HEK293 (cell line): ENCODE measurements at regions not wholly inside any gene's neighbourhood (a gene's known extent, or its start where the extent isn't known, plus 50 kb on each side); places are given as distances from the start of the nearest gene placed in this dataset.

ENCODE experiments used
- CTCF ChIA-PET: fragments of 350-600 bp; formaldehyde crosslinking; extraction: SDS; loops from one replicate; lab custom pipeline; 2021; ENCODE audit warnings: antibody characterized with exemption; lab: Yijun Ruan, JAX
- POLR2A ChIA-PET: fragments of 300-600 bp; formaldehyde crosslinking; extraction: SDS; loops from one replicate; lab custom pipeline; 2020; ENCODE audit warnings: antibody characterized with exemption, inconsistent platforms; lab: Yijun Ruan, JAX
- H3K27ac ChIP-seq: fragments of 200-500 bp; sonication (Bioruptor generic); 2 replicates; pipeline ENCODE4 v1.5.1; 2014; ENCODE audit warnings: low read depth, low read length, control low read depth, inconsistent platforms; ENCODE audit errors: extremely low read depth
- H3K36me3 ChIP-seq, 2 experiments: fragments of 200-500 bp in 1 of 2; sonication (Bioruptor generic) in 1 of 2; 1 replicate in 1 of 2; 2 replicates in 1 of 2; pipeline ENCODE4 v1.5.1; 2014 to 2017; ENCODE audit warnings: inconsistent platforms in 2 of 2, low read length in 2 of 2; ENCODE audit not compliant: control insufficient read depth in 2 of 2, insufficient read depth in 1 of 2
- H3K4me1 ChIP-seq: fragments of 200-500 bp; sonication (Bioruptor generic); 2 replicates; pipeline ENCODE4 v1.5.1; 2014; ENCODE audit warnings: mild to moderate bottlenecking, low read length, inconsistent platforms; ENCODE audit not compliant: control insufficient read depth, insufficient read depth
- H3K4me3 ChIP-seq: 2 replicates; pipeline ENCODE4 v1.5.1; 2011; ENCODE audit warnings: low read depth, mild to moderate bottlenecking, control low read depth, low read length, moderate library complexity
- H3K9me3 ChIP-seq: fragments of 200-500 bp; sonication (Bioruptor generic); 2 replicates; pipeline ENCODE4 v1.5.1; 2014; ENCODE audit warnings: low read depth, low read length, inconsistent platforms; ENCODE audit not compliant: control insufficient read depth, insufficient read depth
- GLIS1 ChIP-seq: fragments of 450-650 bp; formaldehyde crosslinking; IDR thresholded peaks from 2 replicates; pipeline ENCODE4 v1.5.1; 2016; ENCODE audit warnings: missing biosample characterization, missing genetic modification characterization
- SALL2 ChIP-seq: fragments of 450-650 bp; formaldehyde crosslinking; IDR thresholded peaks from 2 replicates; pipeline ENCODE4 v1.5.0; 2017; ENCODE audit warnings: missing biosample characterization, mild to moderate bottlenecking, missing genetic modification characterization, borderline replicate concordance
- ZBTB1 ChIP-seq: fragments of 450-650 bp; formaldehyde crosslinking; IDR thresholded peaks from 2 replicates; pipeline ENCODE4 v1.5.1; 2016; ENCODE audit warnings: missing biosample characterization, missing genetic modification characterization
- ZBTB48 ChIP-seq: fragments of 450-650 bp; formaldehyde crosslinking; IDR thresholded peaks from 2 replicates; pipeline ENCODE4 v1.5.1; 2016; ENCODE audit warnings: missing biosample characterization, missing genetic modification characterization
- ZBTB49 ChIP-seq: fragments of 450-650 bp; formaldehyde crosslinking; IDR thresholded peaks from 2 replicates; pipeline ENCODE4 v1.5.1; 2016; ENCODE audit warnings: missing biosample characterization, missing genetic modification characterization, low read depth
- ZBTB6 ChIP-seq: fragments of 450-650 bp; formaldehyde crosslinking; IDR thresholded peaks from 2 replicates; pipeline ENCODE4 v1.5.1; 2017; ENCODE audit warnings: missing biosample characterization, missing genetic modification characterization
- ZEB2 ChIP-seq: fragments of 450-650 bp; formaldehyde crosslinking; IDR thresholded peaks from 2 replicates; pipeline ENCODE4 v1.5.1; 2016; ENCODE audit warnings: missing biosample characterization, missing genetic modification characterization
- ZNF155 ChIP-seq: fragments of 450-650 bp; formaldehyde crosslinking; IDR thresholded peaks from 2 replicates; pipeline ENCODE4 v1.5.1; 2016; ENCODE audit warnings: missing biosample characterization, missing genetic modification characterization
- ZNF175 ChIP-seq: fragments of 450-650 bp; formaldehyde crosslinking; IDR thresholded peaks from 2 replicates; pipeline ENCODE4 v1.5.1; 2016; ENCODE audit warnings: missing biosample characterization, missing genetic modification characterization
- ZNF211 ChIP-seq: fragments of 450-650 bp; formaldehyde crosslinking; IDR thresholded peaks from 2 replicates; pipeline ENCODE4 v1.5.1; 2016; ENCODE audit warnings: low read depth, missing biosample characterization, missing genetic modification characterization
- ZNF214 ChIP-seq: fragments of 450-650 bp; formaldehyde crosslinking; IDR thresholded peaks from 2 replicates; pipeline ENCODE4 v1.5.1; 2017; ENCODE audit warnings: missing biosample characterization, mild to moderate bottlenecking, missing genetic modification characterization, borderline replicate concordance
- ZNF341 ChIP-seq: fragments of 450-650 bp; formaldehyde crosslinking; IDR thresholded peaks from 2 replicates; pipeline ENCODE4; 2016; ENCODE audit warnings: low read depth, missing biosample characterization, missing genetic modification characterization
- ZNF423 ChIP-seq: fragments of 450-650 bp; formaldehyde crosslinking; IDR thresholded peaks from 2 replicates; pipeline ENCODE4 v1.5.1; 2016; ENCODE audit warnings: missing biosample characterization, missing genetic modification characterization
- ZNF518A ChIP-seq: fragments of 450-650 bp; formaldehyde crosslinking; conservative IDR thresholded peaks from 2 replicates; pipeline ENCODE4 v1.5.1; 2016; ENCODE audit warnings: low read depth, missing biosample characterization, missing genetic modification characterization
- ZNF544 ChIP-seq: fragments of 450-650 bp; formaldehyde crosslinking; IDR thresholded peaks from 2 replicates; pipeline ENCODE4 v1.5.0; 2017; ENCODE audit warnings: missing biosample characterization, missing genetic modification characterization
- ZNF558 ChIP-seq: fragments of 450-650 bp; formaldehyde crosslinking; IDR thresholded peaks from 2 replicates; pipeline ENCODE4 v1.5.1; 2016; ENCODE audit warnings: missing biosample characterization, missing genetic modification characterization
- ZNF571 ChIP-seq: fragments of 450-650 bp; formaldehyde crosslinking; IDR thresholded peaks from 2 replicates; pipeline ENCODE4 v1.5.0; 2017; ENCODE audit warnings: missing biosample characterization, missing genetic modification characterization
- ZNF585B ChIP-seq: fragments of 450-650 bp; formaldehyde crosslinking; IDR thresholded peaks from 2 replicates; pipeline ENCODE4 v1.5.1; 2016; ENCODE audit warnings: missing biosample characterization, missing genetic modification characterization
- ZNF621 ChIP-seq: fragments of 450-650 bp; formaldehyde crosslinking; IDR thresholded peaks from 2 replicates; pipeline ENCODE4 v1.5.1; 2017; ENCODE audit warnings: missing biosample characterization, missing genetic modification characterization
- ZNF626 ChIP-seq: fragments of 450-650 bp; sonication (Bioruptor Pico); formaldehyde crosslinking; IDR thresholded peaks from 2 replicates; pipeline ENCODE4 v1.5.1; 2018; ENCODE audit warnings: missing biosample characterization, missing genetic modification characterization, inconsistent platforms
- ZNF670 ChIP-seq: fragments of 450-650 bp; formaldehyde crosslinking; IDR thresholded peaks from 2 replicates; pipeline ENCODE4 v1.5.1; 2016; ENCODE audit warnings: missing biosample characterization, missing genetic modification characterization, low read depth
- ZNF785 ChIP-seq: fragments of 450-650 bp; formaldehyde crosslinking; IDR thresholded peaks from 2 replicates; pipeline ENCODE4 v1.5.1; 2016; ENCODE audit warnings: missing biosample characterization, missing genetic modification characterization
- ZSCAN30 ChIP-seq: fragments of 450-650 bp; IDR thresholded peaks from 2 replicates; pipeline ENCODE4 v1.5.1; 2018; ENCODE audit warnings: missing biosample characterization, mild to moderate bottlenecking, missing genetic modification characterization, moderate library complexity

- no peak overlapping the region for H3K27ac ChIP-seq
- H3K9me3 ChIP-seq = no peaks in the 10 kb centered on the region
- no peaks in the 10 kb centered on the region for H3K4me1 ChIP-seq
- H3K36me3 ChIP-seq = no peaks in the 10 kb centered on the region
- CTCF ChIA-PET = interaction anchor here (0.7 kb wide), 2 partner anchors 38 to 198 kb away, joined by 3 read pairs; no protein-coding TSS in a partner anchor
- no peak overlapping the region for H3K4me3 ChIP-seq
- TF ChIP-seq ZNF571 (tag by site-specific recombination) = no peak
- no peak for TF ChIP-seq ZNF341 (tag by site-specific recombination)
- TF ChIP-seq ZNF214 (tag by site-specific recombination) = no peak
- POLR2A ChIA-PET = no interaction called here
Measured at GRCh38 chr12:17278946-17279345, 673.0 kb upstream of the LMO3 start.

- H3K4me3 ChIP-seq = no peak overlapping the region
- no peaks in the 10 kb centered on the region for H3K9me3 ChIP-seq
- no peaks in the 10 kb centered on the region for H3K4me1 ChIP-seq
- CTCF ChIA-PET = no interaction called here
- H3K36me3 ChIP-seq = no peaks in the 10 kb centered on the region
- no peak overlapping the region for H3K27ac ChIP-seq
- TF ChIP-seq ZNF211 (tag by site-specific recombination) (no peak), ZNF621 (tag by site-specific recombination) (no peak), ZNF785 (tag by site-specific recombination) (no peak), ZNF544 (no peak), ZNF423 (no peak), ZBTB1 (tag by site-specific recombination) (no peak), ZNF670 (tag by site-specific recombination) (no peak), ZSCAN30 (no peak), ZNF155 (no peak), ZNF175 (tag by site-specific recombination) (no peak), ZBTB49 (tag by site-specific recombination) (no peak), SALL2 (tag by site-specific recombination) (no peak), ZNF518A (tag by site-specific recombination) (no peak), ZNF214 (tag by site-specific recombination) (no peak)
- POLR2A ChIA-PET = no interaction called here
Measured at GRCh38 chr12:17276196-17276595, 670.2 kb upstream of the LMO3 start.

- ChIA-PET POLR2A (no interaction called here), CTCF (interaction anchor here (0.6 kb wide), 1 partner anchor 21 kb away, joined by 3 read pairs; no protein-coding TSS in a partner anchor)
- H3K4me1 ChIP-seq = no peaks in the 10 kb centered on the region
- TF ChIP-seq ZEB2 (tag by site-specific recombination) = no peak
- no peak for TF ChIP-seq ZNF558 (tag by site-specific recombination)
- TF ChIP-seq GLIS1 = no peak
- TF ChIP-seq ZNF670 (tag by site-specific recombination) = no peak
- TF ChIP-seq ZNF585B = no peak
- TF ChIP-seq ZNF626 (tag by site-specific recombination) = no peak
- no peak for TF ChIP-seq ZBTB6
- no peak for TF ChIP-seq ZBTB48 (tag by site-specific recombination)
- H3K9me3 ChIP-seq = no peaks in the 10 kb centered on the region
- no peak overlapping the region for H3K4me3 ChIP-seq
- H3K36me3 ChIP-seq = no peaks in the 10 kb centered on the region
- no peak overlapping the region for H3K27ac ChIP-seq
Measured at GRCh38 chr12:17266856-17267255, 660.9 kb upstream of the LMO3 start.
